ENCODE measurements at regions not wholly inside any gene's neighbourhood (a gene's known extent, or its start where the extent isn't known, plus 50 kb on each side); places are given as distances from the start of the nearest gene placed in this dataset.

DNA sequence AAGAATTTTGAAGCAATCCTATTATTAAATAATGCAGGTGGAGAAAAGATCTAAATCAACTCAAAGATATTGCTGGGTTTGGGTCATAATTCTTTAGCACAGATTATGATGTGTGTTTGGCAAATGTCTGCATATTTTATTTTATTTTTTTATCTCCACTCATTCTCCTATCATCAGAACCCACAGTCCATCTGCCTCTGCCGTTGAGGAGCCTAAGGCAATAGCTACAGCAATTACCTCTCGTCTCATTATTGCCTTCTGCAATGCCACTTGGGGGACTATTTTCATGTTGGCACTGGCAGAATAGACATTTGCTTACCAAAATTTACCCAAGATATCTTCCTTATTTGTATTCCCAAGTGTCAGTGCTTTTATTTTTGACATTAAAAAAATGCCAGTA lies 815.9 kb upstream of the CNTNAP5 start:
- TF ChIP-seq EZH2phosphoT487 (IDR thresholded peaks at IDR 0.05; ENCODE audit: borderline replicate concordance, low read length) = no peak
- TF ChIP-seq, protein P1, sequence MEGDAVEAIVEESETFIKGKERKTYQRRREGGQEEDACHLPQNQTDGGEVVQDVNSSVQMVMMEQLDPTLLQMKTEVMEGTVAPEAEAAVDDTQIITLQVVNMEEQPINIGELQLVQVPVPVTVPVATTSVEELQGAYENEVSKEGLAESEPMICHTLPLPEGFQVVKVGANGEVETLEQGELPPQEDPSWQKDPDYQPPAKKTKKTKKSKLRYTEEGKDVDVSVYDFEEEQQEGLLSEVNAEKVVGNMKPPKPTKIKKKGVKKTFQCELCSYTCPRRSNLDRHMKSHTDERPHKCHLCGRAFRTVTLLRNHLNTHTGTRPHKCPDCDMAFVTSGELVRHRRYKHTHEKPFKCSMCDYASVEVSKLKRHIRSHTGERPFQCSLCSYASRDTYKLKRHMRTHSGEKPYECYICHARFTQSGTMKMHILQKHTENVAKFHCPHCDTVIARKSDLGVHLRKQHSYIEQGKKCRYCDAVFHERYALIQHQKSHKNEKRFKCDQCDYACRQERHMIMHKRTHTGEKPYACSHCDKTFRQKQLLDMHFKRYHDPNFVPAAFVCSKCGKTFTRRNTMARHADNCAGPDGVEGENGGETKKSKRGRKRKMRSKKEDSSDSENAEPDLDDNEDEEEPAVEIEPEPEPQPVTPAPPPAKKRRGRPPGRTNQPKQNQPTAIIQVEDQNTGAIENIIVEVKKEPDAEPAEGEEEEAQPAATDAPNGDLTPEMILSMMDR (IDR thresholded peaks at IDR 0.05; ENCODE audit: low read depth, low read length, poor library complexity, severe bottlenecking) = no peak
